ENCODE measurements at regions not wholly inside any gene's neighbourhood (a gene's known extent, or its start where the extent isn't known, plus 50 kb on each side); places are given as distances from the start of the nearest gene placed in this dataset.

DNA sequence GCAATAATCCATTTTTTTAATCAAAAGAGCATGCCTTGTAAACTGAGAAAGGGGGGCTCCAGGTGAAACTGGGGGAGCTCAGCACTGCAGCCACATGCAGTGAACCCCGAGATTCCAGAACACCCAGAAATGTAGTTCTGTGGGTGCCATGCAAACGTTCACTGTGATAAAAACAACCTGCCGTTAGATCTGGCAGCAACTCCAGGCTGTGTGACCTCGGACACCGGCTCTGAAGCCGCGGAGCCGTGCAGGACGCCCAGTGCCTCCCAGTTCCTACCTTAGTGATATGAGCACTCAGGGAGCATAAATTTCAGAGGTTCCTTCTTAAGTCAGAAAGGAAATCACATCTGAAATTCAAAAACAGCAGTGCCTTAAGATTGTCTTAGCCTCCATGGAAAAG lies 85.4 kb upstream of the THBS2 start:
- TF ChIP-seq, protein P1, sequence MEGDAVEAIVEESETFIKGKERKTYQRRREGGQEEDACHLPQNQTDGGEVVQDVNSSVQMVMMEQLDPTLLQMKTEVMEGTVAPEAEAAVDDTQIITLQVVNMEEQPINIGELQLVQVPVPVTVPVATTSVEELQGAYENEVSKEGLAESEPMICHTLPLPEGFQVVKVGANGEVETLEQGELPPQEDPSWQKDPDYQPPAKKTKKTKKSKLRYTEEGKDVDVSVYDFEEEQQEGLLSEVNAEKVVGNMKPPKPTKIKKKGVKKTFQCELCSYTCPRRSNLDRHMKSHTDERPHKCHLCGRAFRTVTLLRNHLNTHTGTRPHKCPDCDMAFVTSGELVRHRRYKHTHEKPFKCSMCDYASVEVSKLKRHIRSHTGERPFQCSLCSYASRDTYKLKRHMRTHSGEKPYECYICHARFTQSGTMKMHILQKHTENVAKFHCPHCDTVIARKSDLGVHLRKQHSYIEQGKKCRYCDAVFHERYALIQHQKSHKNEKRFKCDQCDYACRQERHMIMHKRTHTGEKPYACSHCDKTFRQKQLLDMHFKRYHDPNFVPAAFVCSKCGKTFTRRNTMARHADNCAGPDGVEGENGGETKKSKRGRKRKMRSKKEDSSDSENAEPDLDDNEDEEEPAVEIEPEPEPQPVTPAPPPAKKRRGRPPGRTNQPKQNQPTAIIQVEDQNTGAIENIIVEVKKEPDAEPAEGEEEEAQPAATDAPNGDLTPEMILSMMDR (IDR thresholded peaks at IDR 0.05; ENCODE audit: low read depth, low read length) = no peak
- no peak for DNase-seq (ENCODE audit: extremely low read depth, low read depth)

DNA sequence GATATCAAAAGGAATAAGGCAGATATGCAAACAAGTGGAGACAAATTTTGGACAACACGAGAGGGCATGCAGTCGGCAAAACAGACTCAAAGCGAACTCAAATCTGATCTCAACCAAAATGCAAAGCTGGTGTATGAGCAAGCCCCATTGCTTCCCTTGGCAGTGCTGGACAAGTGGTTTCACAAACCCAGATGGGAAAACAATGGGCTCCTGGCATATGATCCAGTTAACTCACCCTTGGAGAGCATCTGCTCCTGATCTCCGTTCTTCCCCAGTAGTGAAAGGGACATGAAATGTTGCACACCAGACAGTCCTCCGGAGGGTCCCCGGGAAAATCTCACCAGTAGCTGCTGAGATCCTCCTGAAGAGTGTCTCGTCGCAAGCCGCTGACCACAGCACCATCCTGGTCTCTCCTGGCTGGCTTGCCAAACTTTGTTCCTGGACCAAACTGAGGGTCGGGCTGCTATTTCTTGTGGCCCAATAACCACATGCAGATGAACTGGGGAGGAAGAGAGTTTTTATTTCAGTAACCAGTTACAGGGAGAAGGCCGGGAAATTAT lies 84.3 kb upstream of the THBS2 start:
- DNase-seq (ENCODE audit: extremely low read depth, low read depth) = no peak
- TF ChIP-seq, protein P1 (IDR thresholded peaks at IDR 0.05; ENCODE audit: low read depth, low read length) = no peak

DNA sequence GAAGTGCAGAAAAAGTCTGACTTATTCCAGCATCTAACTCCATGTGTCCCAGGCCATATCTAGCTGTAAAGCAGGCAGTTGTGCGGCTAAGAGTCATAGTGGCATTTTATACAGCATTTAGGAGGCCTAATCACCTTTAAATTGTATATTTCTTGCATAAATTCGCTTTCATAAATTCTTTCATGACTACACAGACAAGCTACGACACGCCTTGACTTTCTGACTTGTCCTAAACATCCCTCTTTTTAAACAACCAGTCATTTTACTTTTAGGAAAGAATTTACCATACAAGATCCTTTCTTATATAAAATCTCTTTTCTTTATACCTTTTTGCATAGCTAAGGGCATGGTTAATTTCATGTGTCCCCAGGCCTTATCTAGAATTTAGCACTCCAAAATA lies 81.7 kb upstream of the THBS2 start:
- TF ChIP-seq, protein P1 (IDR thresholded peaks at IDR 0.05; ENCODE audit: low read depth, low read length) = no peak
- no peak for DNase-seq (ENCODE audit: extremely low read depth, low read depth)

DNA sequence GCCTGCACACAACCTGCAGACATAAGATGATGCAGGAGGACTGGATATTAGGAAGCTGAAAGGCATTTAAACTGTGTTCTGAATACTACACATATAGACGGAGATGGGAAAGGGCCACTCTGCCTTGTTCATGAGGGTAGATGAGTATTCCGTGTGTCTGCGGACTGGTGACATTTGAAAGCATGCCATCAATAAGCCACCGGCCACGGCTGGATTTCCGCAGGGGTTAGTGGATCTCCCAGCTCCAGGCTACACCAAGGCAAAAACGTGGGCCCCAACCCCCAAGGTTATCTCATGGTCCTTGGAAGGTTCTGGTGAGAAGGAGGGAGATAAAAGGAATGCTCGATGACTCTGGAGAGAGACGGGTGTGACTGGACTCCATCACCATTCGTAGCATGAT lies 78.6 kb upstream of the THBS2 start:
- DNase-seq (ENCODE audit: extremely low read depth, low read depth) = no peak
- TF ChIP-seq, protein P1 (IDR thresholded peaks at IDR 0.05; ENCODE audit: low read depth, low read length) = no peak

DNA sequence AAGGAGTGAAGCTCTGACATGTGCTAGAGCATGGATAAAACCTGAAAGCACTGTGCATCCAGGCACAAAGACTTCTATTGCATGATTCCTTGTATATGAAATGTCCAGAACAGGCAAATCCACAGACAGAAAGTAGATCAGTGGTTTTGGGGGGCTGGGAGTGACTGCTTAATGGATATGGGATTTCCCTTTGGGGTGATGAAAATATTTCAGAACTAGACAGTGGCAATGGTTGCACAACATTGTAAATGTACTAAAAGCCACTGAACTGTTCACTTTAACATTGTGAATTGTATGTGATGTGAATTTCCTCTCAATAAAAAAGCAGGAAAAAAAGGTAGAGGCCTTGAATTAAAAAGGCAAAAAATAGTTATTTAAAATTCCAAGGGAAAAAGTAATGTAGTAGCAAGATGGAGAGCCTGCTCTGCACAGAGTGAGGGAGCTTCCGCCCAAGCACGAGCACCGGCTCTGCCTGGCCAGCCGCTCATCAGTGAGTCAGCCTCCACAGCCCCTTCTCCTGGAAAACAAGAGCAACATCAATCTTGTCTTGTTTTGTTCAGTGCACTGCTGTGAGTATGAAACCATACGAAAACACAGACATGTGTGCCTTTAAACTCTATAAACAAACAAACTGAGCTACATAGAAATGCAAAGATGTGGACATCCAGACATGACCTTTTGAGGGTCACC lies 74.6 kb upstream of the THBS2 start:
- TF ChIP-seq, protein P1 (IDR thresholded peaks at IDR 0.05; ENCODE audit: low read depth, low read length) = no peak
- no peak for DNase-seq (ENCODE audit: extremely low read depth, low read depth)

DNA sequence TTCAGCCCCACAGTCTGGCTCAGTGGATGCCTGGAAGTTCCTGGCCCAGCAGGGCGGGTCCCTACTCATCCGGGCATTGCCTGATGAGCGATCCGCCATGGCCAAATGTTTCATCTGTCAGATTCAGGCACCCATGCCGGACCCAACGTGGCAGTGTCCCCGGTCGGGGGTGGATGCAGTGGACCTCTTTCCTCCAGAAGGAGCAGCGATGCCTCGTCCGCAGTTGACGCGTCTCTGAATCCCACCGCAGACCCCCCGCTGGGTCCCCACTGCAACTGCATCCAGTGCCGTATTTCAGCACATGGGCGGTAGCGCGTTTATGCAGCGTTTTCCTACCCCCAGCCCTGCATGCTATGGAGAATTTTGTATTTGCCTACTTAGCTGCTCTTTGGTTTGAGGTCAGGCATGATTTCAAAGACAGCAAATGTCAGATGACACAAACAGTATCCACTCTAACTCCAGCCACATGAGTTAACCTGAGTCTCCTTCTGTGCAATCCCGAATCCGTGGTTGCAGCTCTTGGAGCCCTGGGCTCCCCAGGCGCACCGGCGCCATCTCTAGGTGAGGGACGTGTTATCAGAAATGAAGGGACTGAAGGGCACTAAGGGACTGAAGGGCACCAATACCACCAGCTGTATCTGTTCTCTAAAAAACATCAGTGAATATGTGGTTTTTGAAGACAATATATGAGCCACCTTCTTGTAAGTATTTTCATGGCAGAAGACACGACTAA lies 72.6 kb upstream of the THBS2 start:
- no peak for DNase-seq (ENCODE audit: extremely low read depth, low read depth)
- TF ChIP-seq, protein P1 (IDR thresholded peaks at IDR 0.05; ENCODE audit: low read depth, low read length) = peak; percentile 38

Measured in AG09319 (cell line).